Muscle layer of duodenum (tissue), 2 donors: ENCODE measurements at regions not wholly inside any gene's neighbourhood (a gene's known extent, or its start where the extent isn't known, plus 50 kb on each side); places are given as distances from the start of the nearest gene placed in this dataset.

Experiments
- H3K27ac ChIP-seq: one replicate; pipeline ENCODE4 v1.7.0; 2013; ENCODE audit warnings: mild to moderate bottlenecking, low read length
- H3K27me3 ChIP-seq: one replicate; pipeline ENCODE4 v1.7.0; 2013; ENCODE audit warnings: low read depth, mild to moderate bottlenecking, control low read depth, low read length
- H3K36me3 ChIP-seq, 2 donors: one replicate each; pipeline ENCODE4 v1.7.0; 2013; ENCODE audit warnings: low read length in 2 of 2, control low read depth in 1 of 2, mild to moderate bottlenecking in 1 of 2; ENCODE audit not compliant: insufficient read depth in 2 of 2, control insufficient read depth in 1 of 2
- H3K4me1 ChIP-seq, 2 donors: one replicate each; pipeline ENCODE4 v1.7.0; 2013; ENCODE audit warnings: low read length in 2 of 2, mild to moderate bottlenecking in 2 of 2, control low read depth in 1 of 2, moderate library complexity in 1 of 2; ENCODE audit not compliant: insufficient read depth in 2 of 2, control insufficient read depth in 1 of 2
- H3K4me3 ChIP-seq, 2 donors: one replicate each; pipeline ENCODE4 v1.7.0; 2013; ENCODE audit warnings: low read length in 2 of 2, low read depth in 1 of 2, mild to moderate bottlenecking in 1 of 2
- H3K9me3 ChIP-seq, 2 donors: one replicate each; pipeline ENCODE4 v1.7.0; 2013; ENCODE audit warnings: low read length in 2 of 2, control low read depth in 1 of 2, mild to moderate bottlenecking in 1 of 2; ENCODE audit not compliant: control insufficient read depth in 1 of 2
- donor health status: healthy.

DNA sequence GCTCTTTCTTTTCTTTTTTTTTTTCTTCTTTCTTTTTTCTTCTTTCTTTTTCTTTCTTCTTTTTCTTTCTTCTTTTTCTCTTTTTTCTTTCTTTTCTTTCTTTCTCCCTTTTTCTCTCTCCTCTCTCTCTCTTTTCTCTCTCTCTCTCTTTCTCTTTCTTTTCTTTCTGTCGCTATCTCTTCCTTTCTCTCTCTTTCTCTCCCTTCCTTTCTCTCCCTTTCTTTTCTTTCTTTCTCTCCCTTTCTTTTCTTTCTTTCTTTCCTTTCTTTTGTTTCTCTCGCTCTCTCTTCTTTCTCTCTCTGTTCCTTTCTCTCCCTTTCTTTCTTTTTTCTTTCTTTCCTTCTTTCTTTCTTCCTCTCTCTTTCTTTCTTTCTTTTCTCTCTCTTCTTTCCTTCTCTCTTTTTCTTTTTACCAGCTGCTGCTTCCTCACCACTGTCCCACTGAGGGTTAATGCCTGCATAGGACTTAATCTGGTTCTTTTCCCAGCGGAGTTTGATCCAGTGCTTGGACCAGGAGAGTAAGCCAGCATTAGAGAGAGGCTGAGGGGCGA, 145.4 kb upstream of the SIX2 start:
- peaks cover 10 to 13% of the 10 kb centered on the region in 2 donors for H3K9me3 ChIP-seq
- H3K27ac ChIP-seq = no peak overlapping the region
- H3K4me1 ChIP-seq = no peaks in the 10 kb centered on the region
- no peaks in the 10 kb centered on the region for H3K36me3 ChIP-seq
- no peaks in the 10 kb centered on the region for H3K27me3 ChIP-seq
- no peak overlapping the region for H3K4me3 ChIP-seq

GRCh38 chr2:45154144-45154543, 144.9 kb upstream of the SIX2 start:
- Histone ChIP-seq H3K4me1 (no peaks in the 10 kb centered on the region), H3K9me3 (peaks cover 10 to 13% of the 10 kb centered on the region in 2 donors), H3K4me3 (no peak overlapping the region), H3K27ac (no peak overlapping the region), H3K36me3 (no peaks in the 10 kb centered on the region), H3K27me3 (no peaks in the 10 kb centered on the region)

DNA sequence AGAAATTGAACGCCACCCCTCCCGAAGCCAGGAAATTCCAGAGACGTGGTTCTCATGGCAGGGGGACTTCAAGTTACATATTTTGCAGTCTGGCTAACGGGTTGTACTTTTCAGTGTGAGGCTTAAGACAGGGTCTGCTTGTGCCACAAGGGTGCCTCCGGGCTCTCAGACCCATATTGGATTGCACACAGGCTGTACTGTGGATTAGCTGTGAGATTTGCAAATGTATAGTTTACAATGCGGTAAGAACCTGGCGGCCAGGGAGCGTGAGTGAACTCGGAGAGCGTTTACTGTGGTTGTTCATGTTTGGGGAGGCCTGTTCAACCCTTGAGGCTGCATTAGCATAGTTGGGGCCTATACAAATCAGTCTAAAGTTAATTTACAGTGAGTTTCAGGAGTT, 143.9 kb upstream of the SIX2 start:
- Histone ChIP-seq H3K4me1 (no peaks in the 10 kb centered on the region), H3K27me3 (no peaks in the 10 kb centered on the region), H3K9me3 (peaks cover 10 to 13% of the 10 kb centered on the region in 2 donors), H3K4me3 (no peak overlapping the region), H3K36me3 (no peaks in the 10 kb centered on the region), H3K27ac (no peak overlapping the region)

DNA sequence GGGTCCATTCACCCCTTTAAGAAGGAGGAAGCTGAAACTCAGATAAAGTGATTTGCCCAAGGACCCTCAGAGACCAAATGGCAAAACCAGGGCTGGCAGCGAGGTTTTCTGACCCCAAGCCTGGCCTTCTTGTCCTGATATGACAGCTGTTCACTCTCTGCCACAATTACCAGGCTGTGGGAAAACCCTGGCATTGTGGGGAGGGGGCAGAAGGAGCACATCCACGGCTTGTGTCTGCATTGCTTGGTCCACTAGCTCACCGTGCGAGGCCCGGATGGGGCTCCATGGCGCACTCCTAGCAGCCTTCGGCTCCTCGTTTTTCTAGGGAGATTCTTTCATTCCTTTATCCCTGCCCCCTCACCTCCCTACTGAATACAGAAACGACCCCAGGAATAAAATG, 143.4 kb upstream of the SIX2 start:
- Histone ChIP-seq H3K4me3 (no peak overlapping the region), H3K27ac (no peak overlapping the region), H3K4me1 (no peaks in the 10 kb centered on the region), H3K9me3 (peaks cover 10 to 13% of the 10 kb centered on the region in 2 donors), H3K36me3 (no peaks in the 10 kb centered on the region), H3K27me3 (no peaks in the 10 kb centered on the region)

GRCh38 chr2:45145073-45145899, 136.0 kb upstream of the SIX2 start:
- Histone ChIP-seq H3K4me3 (no peak overlapping the region), H3K27me3 (peaks cover 6% of the 10 kb centered on the region), H3K4me1 (no peaks in the 10 kb centered on the region), H3K36me3 (no peaks in the 10 kb centered on the region), H3K27ac (no peak overlapping the region), H3K9me3 (peaks cover 0 to 1% of the 10 kb centered on the region in 2 donors)

- no peak overlapping the region for H3K27ac ChIP-seq
- no peaks in the 10 kb centered on the region for H3K36me3 ChIP-seq
- no peaks in the 10 kb centered on the region for H3K9me3 ChIP-seq
- H3K4me1 ChIP-seq = no peaks in the 10 kb centered on the region
- no peak overlapping the region for H3K4me3 ChIP-seq
- peaks cover 6% of the 10 kb centered on the region for H3K27me3 ChIP-seq
Observed at GRCh38 chr2:45141883-45142866, 132.9 kb upstream of the SIX2 start.

DNA sequence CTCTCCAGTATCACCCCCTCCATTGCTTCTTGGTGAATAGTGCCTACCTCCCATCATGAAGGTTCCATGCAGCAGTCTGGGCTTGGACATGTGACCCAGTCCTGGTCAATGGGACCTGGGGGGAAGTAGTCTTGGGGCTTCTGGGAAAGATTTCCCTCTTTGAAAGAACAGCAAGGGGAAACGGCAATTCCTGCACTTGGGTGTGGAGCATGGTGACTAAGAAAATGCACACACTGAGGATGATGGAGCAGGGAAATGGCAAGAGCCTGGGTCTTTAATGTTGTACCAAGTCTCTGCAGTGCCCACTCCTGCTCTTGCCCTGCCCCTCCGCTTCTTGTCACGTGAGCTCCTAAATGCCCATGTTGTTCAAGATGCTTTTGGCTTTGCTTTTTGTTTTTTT, 131.4 kb upstream of the SIX2 start:
- Histone ChIP-seq H3K27me3 (peaks cover 6% of the 10 kb centered on the region), H3K4me1 (no peaks in the 10 kb centered on the region), H3K36me3 (no peaks in the 10 kb centered on the region), H3K27ac (no peak overlapping the region), H3K4me3 (no peak overlapping the region), H3K9me3 (no peaks in the 10 kb centered on the region)

GRCh38 chr2:45138904-45139303, 129.7 kb upstream of the SIX2 start:
- H3K4me3 ChIP-seq = no peak overlapping the region
- H3K27me3 ChIP-seq = peaks cover 6% of the 10 kb centered on the region

DNA sequence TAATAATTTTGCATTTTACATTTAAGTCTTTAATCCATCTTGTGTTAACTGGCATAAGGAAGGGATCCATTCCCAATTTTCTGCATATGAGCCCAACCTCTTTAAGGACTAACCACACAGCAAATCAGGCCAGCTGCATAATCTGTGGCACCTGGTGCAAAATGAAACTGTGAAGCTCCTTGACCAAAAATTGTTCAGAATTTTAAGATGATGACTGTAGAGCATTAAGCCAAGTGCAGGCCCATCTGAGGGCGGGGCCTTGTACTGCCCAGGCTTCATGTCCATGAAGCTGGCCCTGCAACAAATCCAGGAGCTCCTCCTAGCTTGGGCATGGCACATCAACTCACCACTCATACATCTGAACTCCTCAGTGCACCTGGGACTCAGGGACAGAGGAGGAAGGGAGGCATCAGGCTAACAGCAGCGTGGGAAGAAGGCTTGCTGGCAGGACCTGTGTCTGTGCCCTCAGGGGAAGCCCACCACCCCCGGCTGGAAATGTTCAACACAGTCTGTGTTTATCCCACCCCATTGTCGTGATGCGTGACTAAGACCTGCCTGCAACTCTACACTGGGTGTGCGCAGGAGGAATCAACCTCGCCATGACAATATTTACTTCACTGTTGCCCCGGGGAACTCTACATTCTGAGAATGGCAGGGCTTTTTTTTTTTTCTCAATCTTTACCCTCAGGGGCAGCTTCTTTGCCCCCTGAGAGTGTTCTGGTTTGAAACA, 128.9 kb upstream of the SIX2 start:
- no peaks in the 10 kb centered on the region for H3K36me3 ChIP-seq
- no peak overlapping the region for H3K27ac ChIP-seq
- no peak overlapping the region for H3K4me3 ChIP-seq
- peaks cover 6% of the 10 kb centered on the region for H3K27me3 ChIP-seq
- H3K9me3 ChIP-seq = no peaks in the 10 kb centered on the region
- H3K4me1 ChIP-seq = peaks cover 0 to 3% of the 10 kb centered on the region in 2 donors

More at GRCh38 chr2:45138904-45139303, 129.7 kb upstream of the SIX2 start:
- no peak overlapping the region for H3K27ac ChIP-seq
- no peaks in the 10 kb centered on the region for H3K36me3 ChIP-seq
- peaks cover 0 to 3% of the 10 kb centered on the region in 2 donors for H3K4me1 ChIP-seq
- H3K9me3 ChIP-seq = no peaks in the 10 kb centered on the region

- Histone ChIP-seq H3K4me1 (peaks cover 0 to 3% of the 10 kb centered on the region in 2 donors), H3K4me3 (no peak overlapping the region), H3K36me3 (no peaks in the 10 kb centered on the region), H3K27me3 (no peaks in the 10 kb centered on the region), H3K27ac (no peak overlapping the region), H3K9me3 (no peaks in the 10 kb centered on the region)
Observed at GRCh38 chr2:45134726-45135125, 125.5 kb upstream of the SIX2 start.
